Glomerular visceral epithelial cell (primary cell): ENCODE measurements at regions not wholly inside any gene's neighbourhood (a gene's known extent, or its start where the extent isn't known, plus 50 kb on each side); places are given as distances from the start of the nearest gene placed in this dataset.

Experiments used
- DNase-seq: peaks from one replicate; pipeline ENCODE4 v3.0.0-alpha.2; 2016; ENCODE audit errors: extremely low spot score

DNA sequence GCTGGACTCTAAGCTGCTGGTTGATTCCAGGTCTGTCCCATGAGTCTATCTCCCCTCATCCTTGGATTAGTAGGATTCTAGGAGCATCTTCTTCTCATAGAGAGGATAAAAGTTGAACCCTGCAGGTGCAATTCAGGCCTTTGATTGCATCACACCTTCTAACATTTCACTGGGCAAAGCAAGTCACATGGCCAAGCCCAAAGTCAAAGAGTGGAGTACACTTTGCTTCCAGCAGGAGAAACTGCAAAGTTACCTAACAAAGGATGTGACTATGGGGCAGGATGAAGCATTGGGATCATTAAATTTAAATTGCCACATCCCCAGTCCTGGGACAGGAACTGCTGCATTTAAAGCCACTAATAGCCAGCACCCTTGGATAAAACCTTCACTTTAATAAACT is 51.0 kb upstream of the EGFLAM start:
- DNase-seq = no peak

DNA sequence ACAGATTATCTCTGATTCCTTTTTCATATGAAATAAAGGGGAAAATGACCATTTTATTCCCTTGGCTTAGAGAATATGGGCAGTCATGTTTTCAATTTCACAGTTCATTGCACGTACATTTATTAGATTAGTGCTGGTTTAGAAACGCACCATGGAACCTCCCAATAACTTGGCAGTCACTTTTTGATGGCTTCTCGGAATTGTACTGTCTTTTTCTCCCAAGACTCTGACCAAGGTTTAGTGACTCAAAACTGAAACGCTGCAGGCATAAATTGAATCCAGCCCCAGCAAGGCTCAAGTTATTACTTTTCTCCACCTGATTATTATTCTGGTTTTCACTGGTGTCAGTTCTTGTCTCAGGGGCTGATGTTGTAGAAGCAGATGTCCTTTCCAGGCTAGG is 55.6 kb upstream of the EGFLAM start:
- DNase-seq = no peak

DNA sequence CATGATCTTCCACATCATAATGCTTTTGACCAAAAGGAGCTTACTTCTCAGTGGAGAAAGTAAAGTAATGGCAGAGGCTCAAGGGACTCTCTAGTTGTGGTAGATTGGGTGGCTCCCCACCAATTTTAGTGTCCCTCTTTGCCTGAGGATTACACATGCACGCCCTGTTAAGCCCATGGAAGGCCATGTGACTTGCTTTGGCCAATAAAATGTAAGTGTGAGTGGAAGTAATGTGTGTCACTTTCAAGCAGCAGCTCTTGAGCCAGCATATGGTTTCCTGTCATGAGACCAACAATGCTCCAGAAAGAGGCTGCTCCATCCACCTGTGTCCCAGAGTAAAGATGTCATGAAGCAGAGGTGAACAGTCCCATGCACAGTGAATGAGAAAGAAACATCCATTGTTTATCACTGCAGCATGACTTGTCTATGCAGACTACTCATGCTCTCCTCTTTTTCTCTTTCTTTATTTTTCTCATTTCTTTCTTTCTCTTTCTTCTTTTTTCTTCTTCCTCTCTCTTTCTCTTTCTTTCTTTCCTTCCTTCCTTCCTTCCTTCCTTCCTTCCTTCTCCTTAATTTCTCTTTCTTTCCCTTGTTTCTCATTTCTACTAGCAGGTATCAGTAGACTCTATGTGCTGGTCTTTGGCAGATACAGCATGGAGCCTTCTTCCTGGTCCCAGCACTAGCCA is 57.3 kb upstream of the EGFLAM start:
- no peak for DNase-seq

DNA sequence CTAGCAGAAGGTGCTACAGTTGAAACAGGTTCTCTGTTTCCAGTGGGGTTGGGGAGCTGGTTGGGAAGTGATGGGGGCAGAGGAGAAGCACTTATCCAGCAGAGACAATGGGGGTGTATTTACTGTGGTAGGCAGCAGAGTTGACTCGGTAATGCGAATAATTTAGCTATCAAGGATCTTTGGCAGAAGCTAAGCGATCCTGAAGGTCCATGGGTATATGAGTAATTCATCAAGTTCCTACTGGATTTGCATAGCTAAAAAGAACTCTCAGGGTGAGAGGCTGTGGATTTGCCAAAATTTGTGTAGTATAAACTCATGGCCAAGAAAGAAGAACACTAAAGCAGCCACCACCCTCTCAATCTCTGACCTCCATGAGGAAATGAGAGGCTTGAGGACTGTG is 61.2 kb upstream of the EGFLAM start:
- no peak for DNase-seq

DNA sequence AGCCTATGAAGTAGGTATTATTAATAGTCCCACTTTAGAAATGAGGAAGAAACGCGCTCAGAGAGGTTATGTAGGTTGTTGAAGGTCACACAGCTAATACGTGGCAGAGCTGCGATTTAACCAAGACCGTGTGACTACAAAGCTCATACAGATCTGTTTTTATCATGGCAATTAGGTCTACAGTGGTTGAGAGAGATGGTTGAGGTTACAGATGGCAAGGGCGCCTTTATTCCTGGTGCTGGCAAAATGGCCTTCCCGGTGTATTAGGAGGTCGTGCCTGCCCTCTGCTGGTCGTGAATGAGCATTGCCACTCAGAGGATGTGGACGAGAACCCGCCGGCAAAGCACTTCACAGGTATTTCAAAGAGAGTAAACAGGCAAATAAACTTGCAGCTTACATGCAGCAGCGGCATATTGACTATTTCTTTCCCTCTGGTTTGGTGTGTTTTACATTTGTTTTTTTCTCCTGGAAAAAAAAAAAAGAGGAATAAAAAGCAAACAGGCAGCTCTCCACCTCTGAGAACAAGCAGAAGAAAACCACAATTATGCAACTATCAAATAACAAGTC is 65.3 kb upstream of the EGFLAM start:
- peak; percentile 77 for DNase-seq

DNA sequence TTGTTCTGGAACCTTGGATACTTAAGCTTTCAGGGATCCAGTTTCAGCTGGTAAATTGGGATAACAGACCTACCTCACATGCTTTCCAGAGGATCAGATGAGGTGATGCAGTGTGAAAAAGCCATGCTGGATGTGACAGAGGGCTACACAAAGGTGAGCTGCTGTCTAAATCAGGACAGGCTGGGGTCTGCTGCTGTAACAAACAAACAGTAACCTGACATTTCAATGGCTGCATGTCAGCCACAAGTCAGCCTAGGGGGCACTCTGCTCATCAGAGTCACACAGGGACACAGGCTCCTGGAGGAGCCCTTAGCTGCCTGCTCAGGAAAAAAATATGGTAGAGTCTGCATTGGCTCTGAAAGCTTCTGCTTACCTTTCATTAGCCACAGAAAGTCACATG is 66.7 kb upstream of the EGFLAM start:
- DNase-seq = no peak

- DNase-seq = no peak
Observed at GRCh38 chr5:38190111-38190510, 68.2 kb upstream of the EGFLAM start.

- no peak for DNase-seq
Observed at GRCh38 chr5:38189081-38189504, 69.3 kb upstream of the EGFLAM start.

- DNase-seq = no peak
Observed at GRCh38 chr5:38188591-38188990, 69.8 kb upstream of the EGFLAM start.

DNA sequence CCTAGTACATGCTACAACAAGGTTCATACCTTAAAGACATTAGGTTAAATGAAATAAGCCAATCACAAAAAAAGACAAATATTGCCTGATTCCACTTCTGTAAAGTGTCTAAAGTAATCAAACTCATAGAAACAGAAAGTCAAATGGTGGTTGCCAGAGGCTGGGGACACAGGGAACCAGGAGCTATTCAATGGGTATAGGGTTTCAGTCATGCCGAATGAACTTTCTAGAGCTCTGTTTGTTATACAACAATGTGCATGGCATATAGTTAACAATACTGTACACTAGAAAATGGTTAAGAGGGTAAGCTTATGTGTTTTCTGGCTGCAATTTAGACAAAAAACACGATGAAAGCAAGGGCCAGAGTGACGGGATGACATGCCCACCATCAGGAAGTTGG is 70.8 kb upstream of the EGFLAM start:
- no peak for DNase-seq

DNA sequence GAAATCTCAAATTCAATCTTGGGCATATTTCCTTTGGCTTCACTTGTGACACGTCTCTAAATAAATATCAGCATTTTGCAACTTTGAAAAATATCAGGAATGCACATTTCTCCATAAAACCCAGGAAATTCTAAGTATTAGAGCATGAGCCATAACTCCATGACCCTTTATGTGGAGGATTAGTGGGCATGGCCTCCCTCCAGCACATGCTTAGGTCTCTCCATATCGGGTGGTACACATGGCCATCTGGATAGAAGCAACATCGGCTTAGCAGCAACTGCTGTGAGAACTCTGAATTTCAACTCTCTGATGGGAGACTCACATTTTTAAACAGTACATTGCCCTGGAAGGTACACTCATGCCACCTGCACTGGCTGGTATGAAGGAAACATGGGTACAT is 73.7 kb upstream of the EGFLAM start:
- DNase-seq = no peak

DNA sequence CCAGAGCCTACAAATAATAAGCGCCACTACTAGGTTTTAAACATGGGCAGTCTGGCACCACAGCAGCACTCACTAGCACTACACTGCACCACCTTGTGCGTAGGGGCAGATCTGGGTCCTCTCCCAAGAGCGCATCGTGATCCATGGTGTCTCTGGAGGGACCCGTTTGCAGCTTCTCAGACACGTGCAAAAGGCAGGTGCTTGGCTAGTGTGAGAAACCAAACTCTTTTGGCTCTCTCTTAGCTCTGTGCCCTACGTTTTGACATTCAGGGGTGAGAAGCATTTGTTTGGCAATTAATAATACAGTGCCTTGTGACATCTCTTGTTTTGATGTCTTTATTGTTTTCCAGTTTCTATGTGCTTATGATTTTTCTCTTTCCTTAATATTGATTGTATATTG is 75.4 kb upstream of the EGFLAM start:
- no peak for DNase-seq

DNA sequence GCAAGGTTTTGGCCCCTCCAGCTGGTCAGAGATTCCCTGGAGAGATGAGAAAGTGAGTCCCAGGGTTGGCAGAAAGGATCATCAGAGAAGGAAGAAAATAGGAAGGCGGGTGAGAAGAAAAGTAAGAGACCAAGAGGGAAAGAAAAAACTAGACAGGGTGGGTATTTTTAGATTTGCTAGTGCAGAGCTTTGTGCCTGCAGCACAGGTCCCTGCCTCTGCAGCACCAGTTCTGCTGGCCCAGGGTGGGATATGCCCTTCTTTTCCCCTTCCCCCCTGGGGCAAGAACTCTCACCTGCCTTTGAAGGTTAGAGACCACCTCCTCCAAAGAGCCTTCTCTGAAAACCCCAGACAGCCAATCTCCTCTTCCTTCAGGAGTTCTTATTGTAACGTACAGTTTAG is 90.3 kb upstream of the EGFLAM start:
- no peak for DNase-seq

DNA sequence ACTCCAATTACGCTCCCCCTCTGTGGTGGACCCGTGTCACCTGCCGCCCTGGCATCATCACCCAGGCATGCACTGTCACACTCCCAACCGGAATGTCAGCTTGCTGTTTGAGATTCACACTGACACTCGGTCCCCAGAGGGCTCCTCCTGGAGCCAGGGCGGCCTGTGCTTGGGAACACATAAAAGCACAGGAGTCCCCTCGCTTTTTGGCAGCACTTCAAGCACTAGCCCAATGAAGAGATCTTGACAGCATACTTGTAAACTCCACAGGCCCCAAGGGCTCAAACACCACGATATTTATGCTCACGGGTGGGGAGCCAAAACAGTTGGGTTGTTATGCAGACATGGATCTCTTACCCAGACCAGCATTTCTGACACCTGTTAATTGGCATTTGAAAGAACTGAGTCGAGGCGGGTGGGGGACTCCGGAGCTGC is 90.8 kb upstream of the EGFLAM start:
- DNase-seq = no peak

DNA sequence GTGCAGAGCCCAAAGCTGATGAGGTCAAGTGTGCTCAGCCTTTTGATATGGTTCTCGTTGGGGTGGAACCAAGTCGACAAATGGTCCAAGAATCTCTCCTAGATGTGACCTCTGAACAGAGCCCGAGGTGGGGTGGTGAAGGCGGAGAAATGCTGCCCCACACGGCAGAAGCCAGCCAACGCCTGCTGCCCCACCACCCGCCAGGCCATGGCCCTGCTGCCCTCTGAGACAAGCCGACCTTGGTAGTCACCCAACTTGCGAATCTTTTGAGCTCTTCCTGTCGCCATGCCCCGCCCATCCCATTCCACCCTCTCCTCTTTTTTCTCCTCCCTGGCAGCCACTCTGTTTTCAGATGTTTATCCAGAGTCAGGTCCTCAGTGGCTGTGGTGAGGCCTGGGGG is 91.5 kb upstream of the EGFLAM start:
- DNase-seq = no peak

GRCh38 chr5:38165435-38165834 is 92.9 kb upstream of the EGFLAM start:
- DNase-seq = no peak

GRCh38 chr5:38164776-38165399 is 93.5 kb upstream of the EGFLAM start:
- no peak for DNase-seq

- no peak for DNase-seq
Observed at GRCh38 chr5:38163636-38164237, 94.6 kb upstream of the EGFLAM start.

GRCh38 chr5:38162625-38163024 is 95.7 kb upstream of the EGFLAM start:
- DNase-seq = no peak

GRCh38 chr5:38157024-38157423 is 101.3 kb upstream of the EGFLAM start:
- no peak for DNase-seq

DNA sequence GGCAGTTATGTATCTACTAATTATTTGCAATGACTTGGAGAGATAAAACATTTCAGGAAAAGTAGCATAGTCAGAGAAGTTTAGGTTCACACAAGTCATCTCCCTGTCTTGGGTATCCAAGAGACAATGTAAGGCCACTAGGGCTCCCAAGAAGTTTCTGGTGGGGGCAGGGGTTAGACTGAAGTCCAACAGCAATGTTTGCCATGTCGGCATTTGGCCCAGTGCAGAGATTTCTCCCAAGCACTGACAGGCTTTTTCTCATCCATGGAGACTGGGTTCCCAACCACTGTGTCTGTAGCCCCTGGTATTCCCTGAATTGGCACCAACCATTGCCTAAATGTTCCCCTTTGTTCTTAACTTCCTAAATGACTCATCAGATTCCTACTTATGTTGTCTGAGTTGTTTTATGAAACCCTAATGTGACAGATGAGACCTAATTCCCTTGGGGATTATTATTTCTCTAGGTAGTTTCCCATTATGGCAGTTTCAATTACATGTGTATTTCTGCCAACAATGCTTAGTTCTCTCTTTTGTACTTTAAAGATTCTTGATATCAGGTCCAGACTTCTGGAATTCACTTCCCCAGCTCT is 103.6 kb upstream of the EGFLAM start:
- no peak for DNase-seq

GRCh38 chr5:38151878-38152277 is 106.5 kb upstream of the EGFLAM start:
- DNase-seq = no peak

DNA sequence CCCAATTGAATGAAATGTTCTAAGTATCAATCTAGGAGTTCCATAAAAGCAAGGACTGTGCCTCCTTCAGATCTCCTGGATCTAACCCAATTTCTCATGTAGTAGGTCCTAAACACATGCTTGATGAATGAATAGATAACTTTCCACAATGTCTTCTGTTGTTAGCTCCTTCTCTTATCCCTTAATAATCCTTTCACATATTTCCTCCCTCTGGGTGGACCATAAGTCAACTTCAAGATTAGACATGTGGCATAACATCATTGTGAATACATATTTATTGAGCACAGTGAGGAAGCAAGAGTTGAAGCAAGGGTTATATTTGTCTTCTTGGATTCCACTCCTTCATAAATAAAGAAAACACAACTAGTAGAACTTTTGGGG is 108.6 kb upstream of the EGFLAM start:
- no peak for DNase-seq
